NT2/D1 (cell line): ENCODE measurements at regions not wholly inside any gene's neighbourhood (a gene's known extent, or its start where the extent isn't known, plus 50 kb on each side); places are given as distances from the start of the nearest gene placed in this dataset.

ENCODE experiments used
- DNase-seq: peaks from one replicate; pipeline ENCODE4 v3.0.0-alpha.2; 2011; ENCODE audit warnings: low read depth, low spot score
- H3K27me3 ChIP-seq: 2 replicates; pipeline ENCODE4 v1.6.0; 2011; ENCODE audit warnings: mild to moderate bottlenecking; ENCODE audit not compliant: insufficient read length, insufficient read depth
- H3K36me3 ChIP-seq: 2 replicates; pipeline ENCODE4 v1.6.1; 2011; ENCODE audit warnings: mild to moderate bottlenecking, low read length, mixed read lengths; ENCODE audit not compliant: insufficient read depth, insufficient read length
- H3K4me1 ChIP-seq: 2 replicates; pipeline ENCODE4 v1.5.1; 2011; ENCODE audit not compliant: insufficient read depth, insufficient read length
- H3K4me3 ChIP-seq: 2 replicates; pipeline ENCODE4 v1.5.1; 2011; ENCODE audit warnings: low read depth; ENCODE audit not compliant: insufficient read length
- H3K9ac ChIP-seq: 2 replicates; pipeline ENCODE4 v1.6.0; 2011; ENCODE audit warnings: low read depth; ENCODE audit not compliant: insufficient read length
- H3K9me3 ChIP-seq: 2 replicates; pipeline ENCODE4 v1.5.1; 2011; ENCODE audit warnings: mild to moderate bottlenecking, low read length; ENCODE audit not compliant: insufficient read depth
- SUZ12 ChIP-seq: IDR thresholded peaks from 2 replicates; pipeline ENCODE4 v1.6.1; 2011; ENCODE audit not compliant: insufficient read length, insufficient read depth; ENCODE audit errors: extremely low read depth
- YY1 ChIP-seq: IDR thresholded peaks from 2 replicates; pipeline ENCODE4 v1.6.1; 2011; ENCODE audit not compliant: insufficient read length, insufficient read depth
- ZNF274 ChIP-seq: IDR thresholded peaks from 2 replicates; pipeline ENCODE4 v1.6.1; 2011; ENCODE audit warnings: mild to moderate bottlenecking, low read depth, low read length

- TF ChIP-seq SUZ12: no peak
- no peak for TF ChIP-seq YY1
- TF ChIP-seq ZNF274: no peak
- Histone ChIP-seq H3K9ac (no peak overlapping the region), H3K4me1 (no peaks in the 10 kb centered on the region), H3K4me3 (no peak overlapping the region), H3K9me3 (no peaks in the 10 kb centered on the region), H3K27me3 (no peaks in the 10 kb centered on the region), H3K36me3 (no peaks in the 10 kb centered on the region)
- no peak for DNase-seq
These were observed 132.0 kb upstream of the MOCS2 start for GRCh38 chr5:53241572-53241971.

GRCh38 chr5:53243403-53243802, 133.8 kb upstream of the MOCS2 start:
- Histone ChIP-seq H3K9ac (no peak overlapping the region), H3K9me3 (no peaks in the 10 kb centered on the region), H3K36me3 (no peaks in the 10 kb centered on the region), H3K27me3 (no peaks in the 10 kb centered on the region), H3K4me3 (no peak overlapping the region), H3K4me1 (no peaks in the 10 kb centered on the region)
- DNase-seq: no peak
- no peak for TF ChIP-seq ZNF274

DNA sequence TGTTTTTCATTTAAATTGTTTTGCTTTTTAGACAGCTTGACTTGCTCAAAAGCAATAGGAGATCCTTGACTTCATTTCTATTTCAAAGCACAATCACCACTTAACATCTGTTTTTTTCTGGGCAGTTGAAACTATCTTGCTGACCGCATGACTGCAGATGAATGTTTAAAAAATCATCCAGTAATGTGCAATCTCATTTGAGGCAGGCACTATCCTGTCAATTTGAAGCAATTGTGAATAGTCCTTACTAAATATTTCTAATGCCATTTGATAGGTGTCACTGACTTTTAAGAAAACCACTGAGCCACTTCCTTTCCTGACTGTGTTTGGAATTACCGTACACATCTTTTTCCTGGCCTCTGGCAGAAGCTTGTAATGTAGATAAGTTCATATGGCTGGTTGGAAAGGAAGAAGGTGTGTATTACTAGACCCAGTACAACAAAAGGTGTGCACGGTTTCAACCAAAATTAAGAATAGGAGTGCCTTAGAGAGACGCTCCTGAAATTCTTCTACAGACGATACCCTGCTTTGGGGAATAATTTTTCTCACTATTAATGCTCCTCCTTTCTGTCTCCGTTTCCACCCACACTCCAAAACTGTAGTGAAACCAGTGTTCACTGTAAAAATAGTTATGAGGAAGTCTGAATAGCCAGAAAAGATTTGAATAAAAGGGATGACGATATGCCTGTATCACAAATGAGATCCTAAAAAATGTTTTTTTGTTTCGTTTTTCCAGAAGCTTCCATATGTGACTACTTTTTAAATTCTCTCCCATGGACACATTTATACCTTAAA, 136.7 kb upstream of the MOCS2 start:
- TF ChIP-seq ZNF274 (no peak), SUZ12 (no peak), YY1 (no peak)
- H3K9ac ChIP-seq: no peak overlapping the region
- no peak for DNase-seq
- no peaks in the 10 kb centered on the region for H3K36me3 ChIP-seq
- no peaks in the 10 kb centered on the region for H3K9me3 ChIP-seq
- H3K27me3 ChIP-seq: no peaks in the 10 kb centered on the region
- H3K4me1 ChIP-seq: no peaks in the 10 kb centered on the region
- H3K4me3 ChIP-seq: no peak overlapping the region

DNA sequence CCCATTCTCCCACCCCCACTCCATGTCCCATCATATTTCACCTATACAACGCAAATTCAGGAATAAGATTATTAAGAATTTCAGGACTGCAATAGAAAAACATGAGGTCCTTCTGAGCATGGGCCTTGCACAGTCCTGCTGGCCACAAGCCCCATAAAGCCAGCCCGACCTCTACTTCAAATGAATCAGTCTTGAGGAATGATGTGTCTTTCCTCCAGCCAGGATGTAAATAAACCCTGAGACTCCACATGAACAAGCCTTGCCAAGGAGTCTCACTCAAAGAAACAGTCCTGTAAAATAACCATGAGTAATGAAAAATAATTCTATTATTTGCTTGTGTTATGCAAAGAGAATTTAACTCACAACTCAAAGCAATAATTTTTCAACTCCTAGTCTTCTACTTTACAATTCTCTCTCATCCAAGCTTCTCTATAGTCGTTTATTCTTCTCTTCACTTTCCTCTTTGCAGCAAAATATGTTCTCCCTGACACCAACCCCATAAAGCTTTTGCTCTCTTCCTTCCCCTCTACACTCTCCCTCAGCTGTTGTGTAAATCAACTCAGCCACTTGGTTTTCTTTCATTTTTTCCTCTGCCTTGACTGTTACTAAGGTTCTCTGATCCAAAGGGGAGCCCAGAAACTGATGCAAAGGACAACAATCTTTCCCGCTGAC, 140.1 kb upstream of the MOCS2 start:
- H3K36me3 ChIP-seq: no peaks in the 10 kb centered on the region
- no peak overlapping the region for H3K9ac ChIP-seq
- DNase-seq: no peak
- H3K9me3 ChIP-seq: no peaks in the 10 kb centered on the region
- H3K27me3 ChIP-seq: no peaks in the 10 kb centered on the region
- TF ChIP-seq ZNF274 (no peak), YY1 (no peak), SUZ12 (no peak)
- no peaks in the 10 kb centered on the region for H3K4me1 ChIP-seq
- H3K4me3 ChIP-seq: no peak overlapping the region

DNA sequence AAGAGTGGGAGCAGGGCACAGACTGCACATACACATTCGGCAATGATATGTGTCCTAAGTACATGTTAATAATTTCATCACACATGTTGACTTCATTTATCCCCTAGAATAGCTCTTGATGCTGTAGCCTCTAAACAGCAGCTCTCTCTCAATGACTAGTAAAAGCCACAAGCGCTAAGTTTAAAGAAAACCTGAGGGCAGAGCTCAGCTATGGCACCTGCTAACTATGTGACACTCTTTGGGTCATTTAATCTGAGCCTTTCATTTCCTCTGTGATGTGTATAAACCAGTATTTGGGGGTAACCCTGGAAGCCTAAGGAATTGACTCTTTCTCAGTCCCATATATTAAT, 140.6 kb upstream of the MOCS2 start:
- H3K9me3 ChIP-seq: no peaks in the 10 kb centered on the region
- no peak overlapping the region for H3K4me3 ChIP-seq
- no peaks in the 10 kb centered on the region for H3K27me3 ChIP-seq
- TF ChIP-seq ZNF274 (no peak), SUZ12 (no peak), YY1 (no peak)
- no peaks in the 10 kb centered on the region for H3K4me1 ChIP-seq
- no peaks in the 10 kb centered on the region for H3K36me3 ChIP-seq
- no peak for DNase-seq
- no peak overlapping the region for H3K9ac ChIP-seq

GRCh38 chr5:53253421-53253871, 143.9 kb upstream of the MOCS2 start:
- Histone ChIP-seq H3K4me3 (no peak overlapping the region), H3K36me3 (no peaks in the 10 kb centered on the region), H3K4me1 (no peaks in the 10 kb centered on the region), H3K9ac (no peak overlapping the region), H3K9me3 (no peaks in the 10 kb centered on the region), H3K27me3 (no peaks in the 10 kb centered on the region)
- no peak for DNase-seq
- TF ChIP-seq SUZ12: no peak
- no peak for TF ChIP-seq ZNF274
- TF ChIP-seq YY1: no peak

DNA sequence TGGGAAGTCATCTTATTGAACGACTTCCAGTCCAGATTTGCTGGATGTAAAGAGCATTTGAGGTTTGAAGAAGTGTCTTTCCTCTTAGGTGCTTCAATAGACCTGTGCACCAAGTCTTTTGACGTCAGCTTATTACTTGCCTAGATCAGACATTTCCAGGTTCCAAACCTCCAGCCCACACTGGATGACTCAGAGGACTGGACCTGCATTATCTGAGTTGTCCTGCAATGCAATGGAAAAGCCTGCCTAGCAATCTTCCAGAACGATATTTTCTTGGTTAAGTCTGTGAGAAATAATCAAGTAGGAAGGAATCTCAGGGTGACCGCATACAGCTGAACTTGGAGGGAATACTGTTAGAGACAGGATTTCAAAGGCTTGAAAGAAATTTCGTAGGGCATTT, 147.2 kb upstream of the MOCS2 start:
- no peak for TF ChIP-seq SUZ12
- no peak for TF ChIP-seq ZNF274
- no peak for TF ChIP-seq YY1
- DNase-seq: no peak
- no peak overlapping the region for H3K9ac ChIP-seq

More for the DNA sequence above, 147.2 kb upstream of the MOCS2 start:
- H3K4me3 ChIP-seq: no peak overlapping the region
- no peaks in the 10 kb centered on the region for H3K9me3 ChIP-seq
- H3K36me3 ChIP-seq: no peaks in the 10 kb centered on the region
- no peaks in the 10 kb centered on the region for H3K4me1 ChIP-seq
- H3K27me3 ChIP-seq: no peaks in the 10 kb centered on the region
